Nephron progenitor cell (in vitro differentiated cells): ENCODE measurements at regions not wholly inside any gene's neighbourhood (a gene's known extent, or its start where the extent isn't known, plus 50 kb on each side); places are given as distances from the start of the nearest gene placed in this dataset.

Experiments used
- DNase-seq: peaks from one replicate; pipeline ENCODE4 v3.0.0; 2021
- H3K27ac Mint-ChIP-seq: 2 replicates; pipeline ENCODE4 v1.8.0; 2021; ENCODE audit warnings: mild to moderate bottlenecking, moderate library complexity, mixed read lengths
- H3K27me3 Mint-ChIP-seq: 2 replicates; pipeline ENCODE4 v1.8.0; 2021; ENCODE audit warnings: mild to moderate bottlenecking, low read depth, mixed read lengths; ENCODE audit not compliant: poor library complexity
- H3K36me3 Mint-ChIP-seq: 2 replicates; pipeline ENCODE4 v1.8.0; 2021; ENCODE audit warnings: low read depth, mixed read lengths
- H3K4me1 Mint-ChIP-seq: 2 replicates; pipeline ENCODE4 v1.8.0; 2021; ENCODE audit warnings: mixed read lengths
- H3K4me3 Mint-ChIP-seq: 2 replicates; pipeline ENCODE4 v1.8.0; 2021; ENCODE audit warnings: mild to moderate bottlenecking, moderate library complexity, mixed read lengths
- H3K9me3 Mint-ChIP-seq: 2 replicates; pipeline ENCODE4 v1.8.0; 2021; ENCODE audit warnings: mild to moderate bottlenecking, moderate library complexity, mixed read lengths
- CTCF ChIP-seq: fragments of 200-600 bp; sonication (generic); IDR thresholded peaks from 2 replicates; pipeline ENCODE4 v1.5.0; 2021; ENCODE audit warnings: antibody characterized with exemption

GRCh38 chr5:176743136-176743861, 67.1 kb upstream of the UNC5A start:
- H3K4me3 Mint-ChIP-seq, result peak overlapping the region; percentile 82
- DNase-seq, result peak; percentile 58
- H3K4me1 Mint-ChIP-seq, result peaks cover 66% of the 10 kb centered on the region
- no peaks in the 10 kb centered on the region for H3K36me3 Mint-ChIP-seq
- no peaks in the 10 kb centered on the region for H3K9me3 Mint-ChIP-seq
- H3K27me3 Mint-ChIP-seq, result peaks cover 64% of the 10 kb centered on the region
- no peak overlapping the region for H3K27ac Mint-ChIP-seq
- no peak for TF ChIP-seq CTCF

- TF ChIP-seq CTCF, result no peak
- peak overlapping the region; percentile 82 for H3K4me3 Mint-ChIP-seq
- peaks cover 64% of the 10 kb centered on the region for H3K27me3 Mint-ChIP-seq
These were observed 66.3 kb upstream of the UNC5A start for GRCh38 chr5:176743868-176744583.

GRCh38 chr5:176744584-176744965, 65.8 kb upstream of the UNC5A start:
- Mint-ChIP-seq H3K4me1 (peaks cover 53% of the 10 kb centered on the region), H3K27ac (no peak overlapping the region), H3K4me3 (peak overlapping the region; percentile 82), H3K27me3 (peaks cover 61% of the 10 kb centered on the region), H3K36me3 (no peaks in the 10 kb centered on the region), H3K9me3 (no peaks in the 10 kb centered on the region)
- peak; percentile 44 for TF ChIP-seq CTCF
- DNase-seq, result no peak

More at GRCh38 chr5:176743868-176744583, 66.3 kb upstream of the UNC5A start:
- Mint-ChIP-seq H3K36me3 (no peaks in the 10 kb centered on the region), H3K4me1 (peaks cover 59% of the 10 kb centered on the region), H3K9me3 (no peaks in the 10 kb centered on the region), H3K27ac (no peak overlapping the region)
- DNase-seq, result no peak

- Mint-ChIP-seq H3K27me3 (peaks cover 55% of the 10 kb centered on the region), H3K36me3 (no peaks in the 10 kb centered on the region), H3K27ac (no peak overlapping the region), H3K4me1 (peaks cover 25% of the 10 kb centered on the region), H3K9me3 (peaks cover 5% of the 10 kb centered on the region), H3K4me3 (no peak overlapping the region)
- no peak for TF ChIP-seq CTCF
- no peak for DNase-seq
These were observed 62.7 kb upstream of the UNC5A start for GRCh38 chr5:176747670-176748072.

- no peak overlapping the region for H3K27ac Mint-ChIP-seq
- H3K4me1 Mint-ChIP-seq, result peaks cover 24% of the 10 kb centered on the region
- no peaks in the 10 kb centered on the region for H3K36me3 Mint-ChIP-seq
- H3K4me3 Mint-ChIP-seq, result no peak overlapping the region
- DNase-seq, result no peak
- no peak for TF ChIP-seq CTCF
- H3K9me3 Mint-ChIP-seq, result peaks cover 5% of the 10 kb centered on the region
- H3K27me3 Mint-ChIP-seq, result peaks cover 48% of the 10 kb centered on the region
These were observed 62.0 kb upstream of the UNC5A start for GRCh38 chr5:176748073-176748966.
